H1 (cell line): ENCODE measurements at regions not wholly inside any gene's neighbourhood (a gene's known extent, or its start where the extent isn't known, plus 50 kb on each side); places are given as distances from the start of the nearest gene placed in this dataset.
A peak's percentile ranks its signal among the peaks of the same experiment; 100 is the strongest.

Experiments
- CTCF ChIA-PET: fragments of 300-600 bp; sonication (Branson Sonifier 250); formaldehyde crosslinking; loops from one replicate; lab custom pipeline; 2021; ENCODE audit not compliant: partially characterized antibody; lab: Charles Lee
- POLR2A ChIA-PET: fragments of 300-600 bp; sonication (Branson Sonifier 250); formaldehyde crosslinking; loops from one replicate; lab custom pipeline; 2021; ENCODE audit warnings: inconsistent platforms; ENCODE audit not compliant: partially characterized antibody; lab: Charles Lee
- DNase-seq, 2 experiments: peaks; one replicate each; pipeline versions ENCODE4 v3.0.0 to v3.0.0-alpha.2; 2010 to 2022; ENCODE audit warnings: low spot score in 2 of 2, low read depth in 1 of 2, mixed read lengths in 1 of 2
- FAIRE-seq: peaks from 2 replicates; lab custom pipeline; 2011; peaks lifted over from hg19 to GRCh38; lab: Jason Lieb, UNC
- H2AFZ ChIP-seq: 2 replicates; pipeline ENCODE4 v1.8.1; 2012; ENCODE audit warnings: low read length, inconsistent platforms
- H2AK5ac ChIP-seq: 2 replicates; pipeline ENCODE4 v1.6.1; 2013; ENCODE audit warnings: low read depth, low read length
- H2BK120ac ChIP-seq: replicated peaks from 2 replicates; pipeline ENCODE3; 2013; ENCODE audit warnings: low read depth, low read length, inconsistent platforms
- H2BK12ac ChIP-seq: 2 replicates; pipeline ENCODE4 v1.6.1; 2013; ENCODE audit warnings: low read depth, low read length
- H2BK15ac ChIP-seq: 2 replicates; pipeline ENCODE4 v1.6.1; 2013; ENCODE audit warnings: low read length
- H2BK20ac ChIP-seq: 2 replicates; pipeline ENCODE4 v1.6.1; 2013; ENCODE audit warnings: low read length
- H2BK5ac ChIP-seq: 2 replicates; pipeline ENCODE4 v1.6.1; 2013; ENCODE audit warnings: low read depth, low read length
- H3K14ac ChIP-seq: 2 replicates; pipeline ENCODE4 v1.6.1; 2013; ENCODE audit warnings: inconsistent platforms; ENCODE audit not compliant: insufficient read length
- H3K18ac ChIP-seq: 2 replicates; pipeline ENCODE4 v1.6.1; 2013; ENCODE audit warnings: low read length; ENCODE audit errors: extremely low read depth
- H3K23ac ChIP-seq: 2 replicates; pipeline ENCODE4 v1.6.1; 2013; ENCODE audit warnings: inconsistent platforms; ENCODE audit not compliant: insufficient read length
- H3K23me2 ChIP-seq: 2 replicates; pipeline ENCODE4 v1.6.1; 2013; ENCODE audit warnings: low read depth, low read length
- H3K27ac ChIP-seq: 2 replicates; pipeline ENCODE4 v1.6.1; 2011; ENCODE audit warnings: low read depth, low read length, inconsistent platforms
- H3K27me3 ChIP-seq, 4 experiments: replicated peaks in 1 of 4; 1 replicate in 1 of 4; 2 replicates in 3 of 4; pipeline versions ENCODE4 v1.6.1 to v1.8.1; 2011 to 2013; ENCODE audit warnings: low read length in 3 of 4, mild to moderate bottlenecking in 3 of 4, inconsistent platforms in 2 of 4, mixed read lengths in 2 of 4, moderate library complexity in 1 of 4; ENCODE audit not compliant: control insufficient read depth in 3 of 4, insufficient read depth in 3 of 4; ENCODE audit errors: extremely low read depth in 1 of 4
- H3K36me3 ChIP-seq, 4 experiments: 2 replicates each; pipeline versions ENCODE4 v1.6.1 to v1.8.1; 2011 to 2013; ENCODE audit warnings: mild to moderate bottlenecking in 4 of 4, low read length in 3 of 4, moderate library complexity in 2 of 4, control low read depth in 1 of 4, inconsistent platforms in 1 of 4; ENCODE audit not compliant: insufficient read depth in 4 of 4, control insufficient read depth in 2 of 4
- H3K4ac ChIP-seq: replicated peaks from 2 replicates; pipeline ENCODE3; 2013; ENCODE audit warnings: low read length, low read depth, mixed read lengths, inconsistent platforms; ENCODE audit not compliant: insufficient read length
- H3K4me1 ChIP-seq, 4 experiments: replicated peaks in 1 of 4; 1 replicate in 1 of 4; 2 replicates in 3 of 4; pipeline versions ENCODE4 v1.6.1 to v1.8.1; 2011 to 2013; ENCODE audit warnings: low read length in 3 of 4, inconsistent platforms in 2 of 4, mixed read lengths in 1 of 4; ENCODE audit not compliant: insufficient read depth in 4 of 4, control insufficient read depth in 3 of 4
- H3K4me2 ChIP-seq, 2 experiments: 2 replicates each; pipeline versions ENCODE4 v1.6.1 to v1.8.1; 2011 to 2013; ENCODE audit warnings: low read depth in 2 of 2, low read length in 2 of 2, control low read depth in 1 of 2, inconsistent platforms in 1 of 2, mild to moderate bottlenecking in 1 of 2; ENCODE audit not compliant: insufficient read depth in 1 of 2
- H3K4me3 ChIP-seq, 4 experiments: fragments of 200-600, 300-600 bp in 1 of 4; sonication (generic), shearing (Covaris generic), sonication (Bioruptor Twin) in 1 of 4; 2 replicates each; pipeline versions ENCODE4 v1.5.1 to v1.8.1; 2011 to 2016; ENCODE audit warnings: low read length in 4 of 4, low read depth in 3 of 4, control low read depth in 2 of 4, inconsistent platforms in 2 of 4, mild to moderate bottlenecking in 2 of 4, mixed read lengths in 1 of 4, moderate library complexity in 1 of 4; ENCODE audit not compliant: insufficient read depth in 2 of 4; ENCODE audit errors: extremely low read depth in 1 of 4
- H3K56ac ChIP-seq: replicated peaks from 2 replicates; pipeline ENCODE3; 2013; ENCODE audit warnings: low read depth, mild to moderate bottlenecking, mixed read lengths, low read length, inconsistent platforms; ENCODE audit not compliant: insufficient read length
- H3K79me1 ChIP-seq: 2 replicates; pipeline ENCODE4 v1.6.1; 2013; ENCODE audit warnings: low read depth, low read length, control low read depth
- H3K79me2 ChIP-seq, 2 experiments: 2 replicates each; pipeline versions ENCODE4 v1.6.1 to v1.8.1; 2012 to 2013; ENCODE audit warnings: low read length in 2 of 2, mild to moderate bottlenecking in 2 of 2, inconsistent platforms in 1 of 2; ENCODE audit not compliant: insufficient read depth in 2 of 2, control insufficient read depth in 1 of 2
- H3K9ac ChIP-seq, 4 experiments: replicated peaks in 1 of 4; 1 replicate in 1 of 4; 2 replicates in 3 of 4; pipeline versions ENCODE4 v1.6.1 to v1.8.1; 2011 to 2013; ENCODE audit warnings: low read depth in 3 of 4, low read length in 3 of 4, control low read depth in 2 of 4, mild to moderate bottlenecking in 2 of 4, moderate library complexity in 2 of 4, inconsistent platforms in 1 of 4; ENCODE audit errors: extremely low read depth in 1 of 4
- H3K9me3 ChIP-seq, 2 experiments: 2 replicates each; pipeline versions ENCODE4 v1.6.1 to v1.8.1; 2012 to 2013; ENCODE audit warnings: mild to moderate bottlenecking in 2 of 2, moderate library complexity in 2 of 2, control low read depth in 1 of 2, inconsistent platforms in 1 of 2, low read depth in 1 of 2, low read length in 1 of 2, mixed read lengths in 1 of 2; ENCODE audit not compliant: insufficient read depth in 2 of 2
- H4K20me1 ChIP-seq, 2 experiments: replicated peaks in 1 of 2; 2 replicates each; pipeline versions ENCODE3 to v1.8.1; 2011 to 2013; ENCODE audit warnings: inconsistent platforms in 2 of 2, low read length in 2 of 2, mild to moderate bottlenecking in 1 of 2; ENCODE audit not compliant: insufficient read depth in 2 of 2, control insufficient read depth in 1 of 2
- H4K5ac ChIP-seq: 2 replicates; pipeline ENCODE4 v1.6.1; 2013; ENCODE audit warnings: low read length, low read depth, mixed read lengths, inconsistent platforms; ENCODE audit not compliant: insufficient read length
- H4K8ac ChIP-seq: 2 replicates; pipeline ENCODE4 v1.8.0; 2013; ENCODE audit warnings: mild to moderate bottlenecking, moderate library complexity, low read length, inconsistent platforms; ENCODE audit not compliant: insufficient read depth; ENCODE audit errors: extremely low read depth
- H4K91ac ChIP-seq: replicated peaks from 2 replicates; pipeline ENCODE3; 2013; ENCODE audit warnings: low read length, mixed read lengths, inconsistent platforms; ENCODE audit not compliant: insufficient read length
- ATF3 ChIP-seq: IDR thresholded peaks from 2 replicates; pipeline ENCODE4 v1.6.1; 2011; ENCODE audit warnings: low read depth, mild to moderate bottlenecking, low read length; ENCODE audit not compliant: insufficient read depth
- BCL11A ChIP-seq, 2 experiments: IDR thresholded peaks; one replicate each; pipeline ENCODE4 v1.6.1; 2011; ENCODE audit warnings: low read depth in 2 of 2, low read length in 2 of 2, mild to moderate bottlenecking in 2 of 2
- BRCA1 ChIP-seq: IDR thresholded peaks from 2 replicates; pipeline ENCODE4 v1.6.1; 2012; ENCODE audit warnings: low read depth, low read length, improper control_type of control experiment
- CEBPB ChIP-seq: IDR thresholded peaks from 2 replicates; pipeline ENCODE4 v1.6.1; 2012; ENCODE audit warnings: low read depth, low read length
- CHD1 ChIP-seq: IDR thresholded peaks from 2 replicates; pipeline ENCODE4 v1.6.1; 2012; ENCODE audit warnings: low read depth, low read length, improper control_type of control experiment
- CHD2 ChIP-seq: IDR thresholded peaks from 2 replicates; pipeline ENCODE4 v1.6.1; 2012; ENCODE audit warnings: low read length, improper control_type of control experiment
- EZH2 ChIP-seq: fragments of 200-600 bp; sonication (generic); IDR thresholded peaks from 2 replicates; pipeline ENCODE4 v1.7.1; 2012; ENCODE audit warnings: low read depth, mild to moderate bottlenecking, moderate library complexity, low read length, inconsistent platforms; ENCODE audit not compliant: severe bottlenecking
- FOSL1 ChIP-seq: IDR thresholded peaks from 2 replicates; pipeline ENCODE4 v1.6.1; 2011; ENCODE audit warnings: mild to moderate bottlenecking, low read depth, low read length, moderate library complexity; ENCODE audit not compliant: insufficient read depth
- GTF2F1 ChIP-seq: IDR thresholded peaks from 2 replicates; pipeline ENCODE4 v1.6.1; 2012; ENCODE audit warnings: low read depth, low read length, improper control_type of control experiment, borderline replicate concordance
- HDAC6 ChIP-seq: IDR thresholded peaks from one replicate; pipeline ENCODE4 v1.7.1; 2012; ENCODE audit warnings: low read depth, mild to moderate bottlenecking, inconsistent platforms, low read length, moderate library complexity
- JUN ChIP-seq: IDR thresholded peaks from 2 replicates; pipeline ENCODE4 v1.6.1; 2011; ENCODE audit warnings: low read depth, mild to moderate bottlenecking, improper control_type of control experiment, low read length
- MAFK ChIP-seq: IDR thresholded peaks from 2 replicates; pipeline ENCODE4 v1.6.1; 2012; ENCODE audit warnings: low read depth, mild to moderate bottlenecking, improper control_type of control experiment, low read length
- POLR2A ChIP-seq, 2 experiments: IDR thresholded peaks; 1 replicate in 1 of 2; 2 replicates in 1 of 2; pipeline ENCODE4 v1.6.1; 2011; ENCODE audit warnings: low read depth in 2 of 2, low read length in 2 of 2, mild to moderate bottlenecking in 2 of 2; ENCODE audit errors: control extremely low read depth in 1 of 2
- SRF ChIP-seq: IDR thresholded peaks from 2 replicates; pipeline ENCODE4 v1.6.1; 2011; ENCODE audit warnings: mild to moderate bottlenecking, low read depth, low read length, moderate library complexity
- SUZ12 ChIP-seq: fragments of 200-600 bp; sonication (generic); IDR thresholded peaks from 2 replicates; pipeline ENCODE4 v1.6.1; 2012; ENCODE audit warnings: mild to moderate bottlenecking, inconsistent platforms, low read length, moderate library complexity, mixed read lengths
- TCF12 ChIP-seq: IDR thresholded peaks from 2 replicates; pipeline ENCODE4 v1.6.1; 2011; ENCODE audit warnings: low read depth, mild to moderate bottlenecking, low read length
- WGBS, 2 experiments: shearing (Covaris generic) in 1 of 2; methylation state at CpG; one replicate each; pipeline versions ENCODE4 v1.1.6 to v1.1.7; 2013 to 2015; ENCODE audit warnings: low lambda C conversion rate in 2 of 2, mixed read lengths in 2 of 2, inconsistent platforms in 1 of 2, low coverage in 1 of 2, missing lambda C conversion rate in 1 of 2; ENCODE audit not compliant: insufficient replicate concordance in 2 of 2, insufficient coverage in 1 of 2, insufficient read length in 1 of 2; ENCODE audit errors: extremely low coverage in 1 of 2, missing lambda C conversion rate in 1 of 2; 5-methylcytosine and 5-hydroxymethylcytosine counted together

GRCh38 chr16:61243954-61244353 lies 792.3 kb downstream of the CDH8 start:
- TF ChIP-seq CHD1 (no peak), MAFK (no peak), SUZ12 (no peak), TCF12 (no peak), CEBPB (no peak), GTF2F1 (no peak), ATF3 (no peak), BCL11A (IDR thresholded peaks at IDR 0.05; ENCODE audit: low read depth in 2 of 2, low read length in 2 of 2) (no peak), EZH2 (no peak), CHD2 (no peak), JUN (no peak), POLR2A (IDR thresholded peaks at IDR 0.05; ENCODE audit: control extremely low read depth in 1 of 2, low read depth in 2 of 2, low read length in 2 of 2) (no peak), BRCA1 (no peak), SRF (no peak), HDAC6 (no peak), FOSL1 (no peak)
- Histone ChIP-seq H3K18ac (no peak overlapping the region), H3K23me2 (no peaks in the 10 kb centered on the region), H3K23ac (no peak overlapping the region), H4K5ac (no peak overlapping the region), H4K20me1 (no peaks in the 10 kb centered on the region), H3K4me2 (no peak overlapping the region), H2BK120ac (no peak overlapping the region), H3K14ac (no peak overlapping the region), H2AK5ac (no peak overlapping the region), H2BK5ac (no peak overlapping the region), H3K27me3 (no peaks in the 10 kb centered on the region), H3K4ac (no peak overlapping the region), H4K91ac (no peak overlapping the region), H2BK12ac (no peak overlapping the region), H3K56ac (no peak overlapping the region), H3K79me2 (no peaks in the 10 kb centered on the region), H3K4me3 (no peak overlapping the region), H3K27ac (no peak overlapping the region), H2AFZ (peak overlapping the region; percentile 51; the same call in 1 of the 2 replicates), H3K9me3 (no peaks in the 10 kb centered on the region), H3K9ac (no peak overlapping the region), H3K4me1 (no peaks in the 10 kb centered on the region), H3K36me3 (no peaks in the 10 kb centered on the region), H2BK15ac (no peak overlapping the region), H4K8ac (no peak overlapping the region), H3K79me1 (no peaks in the 10 kb centered on the region), H2BK20ac (no peak overlapping the region)
- ChIA-PET POLR2A (no interaction called here), CTCF (interaction anchor here (1.4 kb wide), 1 partner anchor 834 kb away, joined by 3 read pairs; no protein-coding TSS in a partner anchor)
- no peak for DNase-seq
- no peak for FAIRE-seq
- 92% methylated on average over 5 of the region's 5 CpGs; no CpG with 5 or more reads in 1 of the 2 experiments for whole genome bisulfite sequencing, 2 experiments
